Fibroblast of peridontal ligament (primary cell): ENCODE measurements at regions not wholly inside any gene's neighbourhood (a gene's known extent, or its start where the extent isn't known, plus 50 kb on each side); places are given as distances from the start of the nearest gene placed in this dataset.
"Not testable (repeated sequence)": the region's sequence is repeated elsewhere in the genome, so short reads cannot be mapped to it uniquely, and the experiment has no call there.

Experiments
- DNase-seq: peaks from one replicate; pipeline ENCODE4 v3.0.0-alpha.2; 2010; ENCODE audit errors: extremely low read depth

GRCh38 chr16:62816971-62817519, 780.8 kb upstream of the CDH8 start:
- DNase-seq, result no peak

GRCh38 chr16:62814891-62815290, 778.7 kb upstream of the CDH8 start:
- DNase-seq, result no peak

- DNase-seq, result no peak
Observed at GRCh38 chr16:62805221-62805857, 769.1 kb upstream of the CDH8 start.

GRCh38 chr16:62794724-62795123, 758.5 kb upstream of the CDH8 start:
- no peak for DNase-seq

- not testable (repeated sequence) for DNase-seq
Observed at GRCh38 chr16:62780081-62780480, 743.8 kb upstream of the CDH8 start.

GRCh38 chr16:62764572-62764971, 728.3 kb upstream of the CDH8 start:
- DNase-seq, result no peak

- no peak for DNase-seq
Observed at GRCh38 chr16:62760398-62760797, 724.2 kb upstream of the CDH8 start.

- DNase-seq, result no peak
Observed at GRCh38 chr16:62755938-62756337, 719.7 kb upstream of the CDH8 start.

GRCh38 chr16:62752854-62753253, 716.6 kb upstream of the CDH8 start:
- DNase-seq, result no peak

- no peak for DNase-seq
Observed at GRCh38 chr16:62751218-62751617, 715.0 kb upstream of the CDH8 start.

GRCh38 chr16:62741692-62742091, 705.5 kb upstream of the CDH8 start:
- DNase-seq, result no peak

- no peak for DNase-seq
Observed at GRCh38 chr16:62738666-62739460, 702.6 kb upstream of the CDH8 start.

GRCh38 chr16:62732092-62732491, 695.9 kb upstream of the CDH8 start:
- DNase-seq, result no peak

- DNase-seq, result not testable (repeated sequence)
Observed at GRCh38 chr16:62724670-62725269, 688.5 kb upstream of the CDH8 start.

- DNase-seq, result no peak
Observed at GRCh38 chr16:62720651-62721050, 684.4 kb upstream of the CDH8 start.

GRCh38 chr16:62717026-62717425, 680.8 kb upstream of the CDH8 start:
- DNase-seq, result no peak

GRCh38 chr16:62715701-62716100, 679.5 kb upstream of the CDH8 start:
- DNase-seq, result no peak

GRCh38 chr16:62712566-62712965, 676.3 kb upstream of the CDH8 start:
- DNase-seq, result no peak

GRCh38 chr16:62711797-62712196, 675.6 kb upstream of the CDH8 start:
- no peak for DNase-seq

GRCh38 chr16:62709794-62710193, 673.6 kb upstream of the CDH8 start:
- DNase-seq, result no peak

- DNase-seq, result no peak
Observed at GRCh38 chr16:62701426-62701825, 665.2 kb upstream of the CDH8 start.

- DNase-seq, result no peak
Observed at GRCh38 chr16:62700426-62701294, 664.4 kb upstream of the CDH8 start.
